HG02973 (cell line): ENCODE measurements at regions not wholly inside any gene's neighbourhood (a gene's known extent, or its start where the extent isn't known, plus 50 kb on each side); places are given as distances from the start of the nearest gene placed in this dataset.

Experiments used
- ATAC-seq: cut with Tn5 transposase; IDR thresholded peaks from one replicate; pipeline ENCODE4 v1.9.1; 2021; ENCODE audit warnings: moderate library complexity; ENCODE audit not compliant: unreplicated experiment

GRCh38 chr2:2856723-2857415, 520.7 kb downstream of the EIPR1 start:
- ATAC-seq = no peak

- ATAC-seq = no peak
These were observed 522.3 kb downstream of the EIPR1 start for GRCh38 chr2:2855297-2855696.

- ATAC-seq = no peak
These were observed 522.3 kb upstream of the MYT1L start for GRCh38 chr2:2853346-2853745.

GRCh38 chr2:2851806-2852777, 521.0 kb upstream of the MYT1L start:
- no peak for ATAC-seq

GRCh38 chr2:2851316-2851715, 520.2 kb upstream of the MYT1L start:
- no peak for ATAC-seq

GRCh38 chr2:2850859-2851258, 519.8 kb upstream of the MYT1L start:
- no peak for ATAC-seq

GRCh38 chr2:2850218-2850755, 519.2 kb upstream of the MYT1L start:
- no peak for ATAC-seq

GRCh38 chr2:2849464-2850217, 518.6 kb upstream of the MYT1L start:
- ATAC-seq = no peak

- no peak for ATAC-seq
These were observed 517.7 kb upstream of the MYT1L start for GRCh38 chr2:2848621-2849333.

- ATAC-seq = no peak
These were observed 517.1 kb upstream of the MYT1L start for GRCh38 chr2:2848198-2848597.

- no peak for ATAC-seq
These were observed 516.2 kb upstream of the MYT1L start for GRCh38 chr2:2847209-2847676.

- no peak for ATAC-seq
These were observed 515.5 kb upstream of the MYT1L start for GRCh38 chr2:2846332-2847208.

GRCh38 chr2:2845806-2846315, 514.8 kb upstream of the MYT1L start:
- no peak for ATAC-seq

GRCh38 chr2:2845267-2845666, 514.2 kb upstream of the MYT1L start:
- no peak for ATAC-seq

- no peak for ATAC-seq
These were observed 513.0 kb upstream of the MYT1L start for GRCh38 chr2:2843969-2844548.

GRCh38 chr2:2842466-2842865, 511.4 kb upstream of the MYT1L start:
- no peak for ATAC-seq

- ATAC-seq = no peak
These were observed 509.7 kb upstream of the MYT1L start for GRCh38 chr2:2840681-2841300.

- ATAC-seq = no peak
These were observed 508.9 kb upstream of the MYT1L start for GRCh38 chr2:2839782-2840531.
